Neural progenitor cell (in vitro differentiated cells): ENCODE measurements at regions not wholly inside any gene's neighbourhood (a gene's known extent, or its start where the extent isn't known, plus 50 kb on each side); places are given as distances from the start of the nearest gene placed in this dataset.

Source experiments
- DNase-seq: peaks from one replicate; pipeline ENCODE4 v3.0.0-alpha.2; 2016; ENCODE audit warnings: low spot score
- H2AFZ ChIP-seq: fragments of 200-600 bp; sonication (generic); replicated peaks from 2 replicates; pipeline ENCODE4 v1.6.1; 2016; ENCODE audit warnings: antibody characterized with exemption
- H3F3A ChIP-seq: fragments of 200-600 bp; sonication (generic); 2 replicates; pipeline ENCODE4 v1.6.1; 2016; ENCODE audit warnings: antibody characterized with exemption, low read depth
- H3K27ac ChIP-seq: fragments of 200-600 bp; sonication (generic); 2 replicates; pipeline ENCODE4 v1.5.1; 2016; ENCODE audit warnings: mild to moderate bottlenecking
- H3K27me3 ChIP-seq: fragments of 200-600 bp; sonication (generic); 2 replicates; pipeline ENCODE4 v1.6.1; 2016; ENCODE audit warnings: mild to moderate bottlenecking, moderate library complexity
- H3K36me3 ChIP-seq: fragments of 200-600 bp; sonication (generic); 2 replicates; pipeline ENCODE4 v1.5.1; 2016
- H3K4me1 ChIP-seq: fragments of 200-600 bp; sonication (generic); 2 replicates; pipeline ENCODE4 v1.6.1; 2016; ENCODE audit warnings: mixed run types
- H3K4me2 ChIP-seq: fragments of 200-600 bp; sonication (generic); 2 replicates; pipeline ENCODE4 v1.6.1; 2016
- H3K4me3 ChIP-seq: fragments of 200-600 bp; sonication (generic); 2 replicates; pipeline ENCODE4 v1.5.1; 2016
- H3K79me2 ChIP-seq: fragments of 200-600 bp; sonication (generic); 2 replicates; pipeline ENCODE4 v1.6.1; 2016; ENCODE audit warnings: low read depth
- H3K9ac ChIP-seq: fragments of 200-600 bp; sonication (generic); 2 replicates; pipeline ENCODE4 v1.6.1; 2016
- H3K9me3 ChIP-seq: fragments of 200-600 bp; sonication (generic); 2 replicates; pipeline ENCODE4 v1.5.1; 2016; ENCODE audit warnings: low read depth
- H4K20me1 ChIP-seq: fragments of 200-600 bp; sonication (generic); 2 replicates; pipeline ENCODE4 v1.6.1; 2016; ENCODE audit warnings: low read depth
- H3K27ac Mint-ChIP-seq: 3 replicates; pipeline ENCODE4 v1.8.0; 2021; ENCODE audit warnings: mixed read lengths
- H3K27me3 Mint-ChIP-seq: 2 replicates; pipeline ENCODE4 v1.8.0; 2022; ENCODE audit warnings: low read depth, mild to moderate bottlenecking, inconsistent platforms, moderate library complexity, mixed read lengths; ENCODE audit not compliant: insufficient read depth
- H3K36me3 Mint-ChIP-seq: 3 replicates; pipeline ENCODE4 v1.8.0; 2021; ENCODE audit warnings: mixed read lengths
- H3K4me1 Mint-ChIP-seq: 3 replicates; pipeline ENCODE4 v1.8.0; 2021; ENCODE audit warnings: mixed read lengths
- H3K4me3 Mint-ChIP-seq: 3 replicates; pipeline ENCODE4 v1.8.0; 2021; ENCODE audit warnings: mild to moderate bottlenecking, moderate library complexity, mixed read lengths
- H3K9me3 Mint-ChIP-seq: 3 replicates; pipeline ENCODE4 v1.8.0; 2020; ENCODE audit warnings: mixed read lengths
- CTCF ChIP-seq: fragments of 200-600 bp; sonication (generic); IDR thresholded peaks from 2 replicates; pipeline ENCODE4 v1.5.1; 2017; ENCODE audit warnings: antibody characterized with exemption, mild to moderate bottlenecking
- EZH2 ChIP-seq: fragments of 200-600 bp; sonication (generic); IDR thresholded peaks from 2 replicates; pipeline ENCODE4 v1.6.1; 2017; ENCODE audit warnings: antibody characterized with exemption, mild to moderate bottlenecking, moderate library complexity
- EZH2phosphoT487 ChIP-seq: fragments of 200-600 bp; sonication (generic); IDR thresholded peaks from 2 replicates; pipeline ENCODE4 v1.6.1; 2017; ENCODE audit warnings: antibody characterized with exemption

DNA sequence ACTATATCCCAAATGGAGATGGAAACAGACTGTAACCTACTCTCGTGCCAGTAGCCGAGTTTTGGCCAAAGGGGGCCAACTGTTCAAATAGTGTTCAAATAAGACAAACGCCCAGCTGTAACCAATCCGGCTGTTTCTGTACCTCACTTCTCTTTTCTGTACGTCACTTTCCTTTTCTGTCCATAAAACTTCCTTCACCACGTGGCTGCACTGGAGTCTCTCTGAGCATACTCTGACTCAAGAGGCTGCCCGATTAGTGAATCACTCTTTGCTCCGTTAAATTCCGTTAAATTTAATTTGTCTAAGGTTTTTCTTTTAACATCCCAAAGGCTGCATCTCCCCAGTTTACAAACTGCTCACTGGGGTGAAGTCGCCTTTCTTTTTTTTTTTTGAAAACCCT lies 219.2 kb upstream of the P2RY1 start:
- Histone ChIP-seq H3K9me3 (no peaks in the 10 kb centered on the region), H4K20me1 (no peaks in the 10 kb centered on the region), H3K36me3 (no peaks in the 10 kb centered on the region), H3F3A (no peaks in the 10 kb centered on the region), H3K4me2 (no peak overlapping the region), H3K4me1 (no peaks in the 10 kb centered on the region), H2AFZ (no peak overlapping the region), H3K9ac (no peak overlapping the region), H3K27ac (no peak overlapping the region), H3K79me2 (no peaks in the 10 kb centered on the region), H3K27me3 (no peaks in the 10 kb centered on the region), H3K4me3 (no peak overlapping the region)
- Mint-ChIP-seq H3K4me3 (no peak overlapping the region), H3K27ac (no peak overlapping the region), H3K36me3 (no peaks in the 10 kb centered on the region), H3K9me3 (no peaks in the 10 kb centered on the region), H3K27me3 (peaks cover 3% of the 10 kb centered on the region), H3K4me1 (no peaks in the 10 kb centered on the region)
- no peak for TF ChIP-seq CTCF
- no peak for TF ChIP-seq EZH2
- TF ChIP-seq EZH2phosphoT487, result no peak
- no peak for DNase-seq

DNA sequence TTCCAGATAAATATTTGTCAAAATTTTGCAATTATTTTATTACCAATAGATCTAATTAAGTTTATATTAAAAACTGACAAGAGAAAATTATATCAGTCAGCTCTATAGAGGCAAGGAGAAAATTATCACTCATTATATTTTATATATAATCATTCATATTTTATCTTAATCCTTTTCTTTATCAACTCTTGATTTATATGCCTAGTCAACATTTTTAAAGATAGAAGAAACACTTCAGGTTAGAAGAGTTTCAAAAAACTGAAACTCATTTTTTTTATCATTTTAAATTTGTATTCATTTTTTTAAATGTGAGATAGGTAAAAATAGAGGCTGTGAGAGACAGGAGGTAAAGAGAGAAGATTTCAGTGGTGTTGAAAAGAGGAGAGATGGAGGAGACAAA lies 217.3 kb upstream of the P2RY1 start:
- TF ChIP-seq EZH2phosphoT487 (no peak), EZH2 (no peak), CTCF (no peak)
- H3K9me3 ChIP-seq, result no peaks in the 10 kb centered on the region
- no peaks in the 10 kb centered on the region for H3K27me3 ChIP-seq
- H3K4me3 ChIP-seq, result no peak overlapping the region
- Mint-ChIP-seq H3K36me3 (no peaks in the 10 kb centered on the region), H3K4me1 (peaks cover 16% of the 10 kb centered on the region), H3K9me3 (no peaks in the 10 kb centered on the region), H3K27ac (no peak overlapping the region), H3K27me3 (no peaks in the 10 kb centered on the region), H3K4me3 (no peak overlapping the region)
- H2AFZ ChIP-seq, result no peak overlapping the region
- H3K36me3 ChIP-seq, result no peaks in the 10 kb centered on the region
- H3K27ac ChIP-seq, result no peak overlapping the region
- H4K20me1 ChIP-seq, result no peaks in the 10 kb centered on the region
- DNase-seq, result no peak
- H3F3A ChIP-seq, result no peaks in the 10 kb centered on the region
- H3K4me2 ChIP-seq, result no peak overlapping the region
- no peak overlapping the region for H3K9ac ChIP-seq
- H3K79me2 ChIP-seq, result no peaks in the 10 kb centered on the region
- H3K4me1 ChIP-seq, result peaks cover 17% of the 10 kb centered on the region

GRCh38 chr3:152618529-152618928 lies 216.4 kb upstream of the P2RY1 start:
- no peaks in the 10 kb centered on the region for H3K36me3 Mint-ChIP-seq
- no peak for DNase-seq
- H3K27me3 Mint-ChIP-seq, result no peaks in the 10 kb centered on the region
- Histone ChIP-seq H3K79me2 (no peaks in the 10 kb centered on the region), H3K27me3 (no peaks in the 10 kb centered on the region), H3K4me3 (no peak overlapping the region), H3K27ac (no peak overlapping the region), H3K4me1 (peaks cover 19% of the 10 kb centered on the region), H3K4me2 (no peak overlapping the region), H3K9ac (no peak overlapping the region), H2AFZ (no peak overlapping the region), H3K36me3 (no peaks in the 10 kb centered on the region), H3F3A (no peaks in the 10 kb centered on the region), H3K9me3 (no peaks in the 10 kb centered on the region), H4K20me1 (no peaks in the 10 kb centered on the region)
- H3K9me3 Mint-ChIP-seq, result no peaks in the 10 kb centered on the region
- no peak overlapping the region for H3K27ac Mint-ChIP-seq
- H3K4me3 Mint-ChIP-seq, result no peak overlapping the region
- H3K4me1 Mint-ChIP-seq, result peaks cover 19% of the 10 kb centered on the region
- TF ChIP-seq CTCF (no peak), EZH2 (no peak), EZH2phosphoT487 (no peak)

GRCh38 chr3:152619691-152620090 lies 215.2 kb upstream of the P2RY1 start:
- H3K9me3 ChIP-seq, result no peaks in the 10 kb centered on the region
- no peaks in the 10 kb centered on the region for H4K20me1 ChIP-seq
- no peaks in the 10 kb centered on the region for H3K27me3 Mint-ChIP-seq
- no peak overlapping the region for H3K9ac ChIP-seq
- H3K9me3 Mint-ChIP-seq, result no peaks in the 10 kb centered on the region
- H3K4me3 Mint-ChIP-seq, result no peak overlapping the region
- no peaks in the 10 kb centered on the region for H3K27me3 ChIP-seq
- TF ChIP-seq EZH2 (no peak), EZH2phosphoT487 (no peak), CTCF (no peak)
- H3K4me3 ChIP-seq, result no peak overlapping the region
- DNase-seq, result no peak
- H3K4me1 Mint-ChIP-seq, result peaks cover 19% of the 10 kb centered on the region
- no peak overlapping the region for H3K27ac Mint-ChIP-seq
- H3F3A ChIP-seq, result no peaks in the 10 kb centered on the region
- no peaks in the 10 kb centered on the region for H3K79me2 ChIP-seq
- H3K36me3 ChIP-seq, result no peaks in the 10 kb centered on the region
- H3K4me1 ChIP-seq, result peaks cover 19% of the 10 kb centered on the region
- H3K4me2 ChIP-seq, result no peak overlapping the region
- no peak overlapping the region for H2AFZ ChIP-seq
- H3K27ac ChIP-seq, result no peak overlapping the region
- H3K36me3 Mint-ChIP-seq, result no peaks in the 10 kb centered on the region
